Heart right ventricle (tissue), 16 donors: ENCODE measurements at regions not wholly inside any gene's neighbourhood (a gene's known extent, or its start where the extent isn't known, plus 50 kb on each side); places are given as distances from the start of the nearest gene placed in this dataset.

Source experiments
- ATAC-seq, 8 donors: fragments of 200-7000 bp; cut with Tn5 transposase; one replicate each; pipeline ENCODE4 v1.9.1; 2020; ENCODE audit warnings: mild to moderate bottlenecking in 8 of 8, moderate library complexity in 8 of 8, moderate number of reproducible peaks in 1 of 8
- DNase-seq, 2 donors: peaks; one replicate each; pipeline ENCODE4 v3.0.0-alpha.2; 2020
- H3K27ac ChIP-seq, 10 donors: fragments of 200-600 bp; sonication (generic) in 2 of 10; one replicate each; pipeline versions ENCODE4 v1.5.0 to v1.8.0; 2020 to 2022; ENCODE audit warnings: mild to moderate bottlenecking in 3 of 10
- H3K27me3 ChIP-seq, 7 donors: fragments of 200-600 bp; one replicate each; pipeline ENCODE4 v1.8.0; 2021 to 2022; ENCODE audit warnings: mild to moderate bottlenecking in 2 of 7
- H3K36me3 ChIP-seq, 9 donors: fragments of 200-600 bp; sonication (generic) in 1 of 9; one replicate each; pipeline versions ENCODE4 v1.5.0 to v1.8.0; 2020 to 2022; ENCODE audit warnings: mild to moderate bottlenecking in 2 of 9
- H3K4me1 ChIP-seq, 9 donors: fragments of 200-600 bp; sonication (generic) in 1 of 9; one replicate each; pipeline versions ENCODE4 v1.5.0 to v1.8.0; 2020 to 2022; ENCODE audit warnings: mild to moderate bottlenecking in 4 of 9
- H3K4me3 ChIP-seq, 10 donors: fragments of 200-600 bp; sonication (generic) in 2 of 10; one replicate each; pipeline versions ENCODE4 v1.5.0 to v1.8.0; 2020 to 2022; ENCODE audit warnings: mild to moderate bottlenecking in 7 of 10, moderate library complexity in 2 of 10
- H3K9me3 ChIP-seq, 11 donors: fragments of 200-600 bp in 10 of 11; sonication (generic) in 2 of 11; one replicate each; pipeline versions ENCODE4 v1.5.0 to v1.8.0; 2013 to 2022; ENCODE audit warnings: mild to moderate bottlenecking in 2 of 11, control low read depth in 1 of 11, moderate library complexity in 1 of 11
- CTCF ChIP-seq, 9 donors: fragments of 200-600 bp; sonication (generic) in 2 of 9; IDR thresholded peaks; one replicate each; pipeline versions ENCODE4 v1.5.0 to v1.8.0; 2021 to 2022; ENCODE audit warnings: antibody characterized with exemption in 9 of 9, mild to moderate bottlenecking in 5 of 9, moderate library complexity in 1 of 9
- WGBS, 2 donors: extraction: QIAGEN DNeasy Blood & Tissue Kit; methylation state at CpG; one replicate each; pipeline ENCODE4 v1.1.7; 2013; ENCODE audit warnings: inconsistent platforms in 1 of 2; 5-methylcytosine and 5-hydroxymethylcytosine counted together
- intact Hi-C, 10 donors: fragments of 100-400 bp; cut with DNase I; formaldehyde crosslinking; loops; one replicate each; pipeline versions ENCODE4 v1.11.1 to v1.14.2; 2022
- donor health status: Arrhythmogenic right ventricular cardiomyopathy.
- donor health status: ischemic (EF 13 %, LVEDD 7.1; RV severe dilation, severe dysfunction).
- donor health status: healthy with polysubstance abuse.
- donor health status: DM: no; HTN: yes; CAD: no.
- donor health status: DM: no; HTN: no; CAD: no.
- donor health status: ischemic (EF 25% LVEDD 6.9; RV normal size, moderate dysfunction).
- donor health status: ischemic (EF 25% LVEDD 5.7; RV mildly dilated, moderate dysfunction).
- donor health status: healthy.
- donor health status: DM: yes; HTN: yes; CAD: no.
- donor health status: Ischemic cardiomyopathy.
- donor health status: ischemic (EF 35%, LVEDD 5.7; RV mildly dilated, moderate dysfunction).
- donor health status: nonischemic (EF 11% LVEDD 7.7; RV severe dilation, severe dysfunction).
- donor health status: DM: yes; HTN: yes; CAD: no.
- donor health status: PGD.
- donor health status: ischemic (EF 29% LVEDD 5.4; RV normal size, mild dysfunction).
- donor health status: nonischemic (EF 23%, LVEDD 6.1; RV moderate dilation, normal function).

GRCh38 chr3:86175593-86176444 lies 815.1 kb downstream of the VGLL3 start:
- DNase-seq (no peak), ATAC-seq (no peak)
- H3K4me1 ChIP-seq = no peaks in the 10 kb centered on the region
- TF ChIP-seq CTCF (IDR thresholded peaks at IDR 0.05) = no peak
- H3K36me3 ChIP-seq = no peaks in the 10 kb centered on the region
- H3K4me3 ChIP-seq = no peak overlapping the region
- no peak overlapping the region for H3K27ac ChIP-seq
- no peaks in the 10 kb centered on the region for H3K27me3 ChIP-seq
- intact Hi-C loops = no loop called here
- no peaks in the 10 kb centered on the region for H3K9me3 ChIP-seq
- 58 to 61% methylated on average over 7 of the region's 7 CpGs for WGBS, 2 donors

GRCh38 chr3:86175051-86175536 lies 815.9 kb downstream of the VGLL3 start:
- H3K4me3 ChIP-seq = no peak overlapping the region
- WGBS, 2 donors = 17 to 26% methylated on average over 3 of the region's 3 CpGs
- no peaks in the 10 kb centered on the region for H3K27me3 ChIP-seq
- ATAC-seq (no peak), DNase-seq (no peak)
- H3K4me1 ChIP-seq = no peaks in the 10 kb centered on the region
- H3K36me3 ChIP-seq = no peaks in the 10 kb centered on the region
- H3K27ac ChIP-seq = no peak overlapping the region
- TF ChIP-seq CTCF (IDR thresholded peaks at IDR 0.05) = no peak
- intact Hi-C loops = no loop called here
- no peaks in the 10 kb centered on the region for H3K9me3 ChIP-seq

GRCh38 chr3:86173401-86173800 lies 817.5 kb downstream of the VGLL3 start:
- no peaks in the 10 kb centered on the region for H3K36me3 ChIP-seq
- intact Hi-C loops = no loop called here
- no peak overlapping the region for H3K27ac ChIP-seq
- no peaks in the 10 kb centered on the region for H3K4me1 ChIP-seq
- 65 to 70% methylated on average over 3 of the region's 3 CpGs for WGBS, 2 donors
- no peaks in the 10 kb centered on the region for H3K27me3 ChIP-seq
- no peak for TF ChIP-seq CTCF (IDR thresholded peaks at IDR 0.05)
- DNase-seq (no peak), ATAC-seq (no peak)
- H3K9me3 ChIP-seq = no peaks in the 10 kb centered on the region
- no peak overlapping the region for H3K4me3 ChIP-seq

GRCh38 chr3:86168512-86168911 lies 822.4 kb downstream of the VGLL3 start:
- Histone ChIP-seq H3K9me3 (no peaks in the 10 kb centered on the region), H3K36me3 (no peaks in the 10 kb centered on the region), H3K27ac (no peak overlapping the region), H3K4me1 (no peaks in the 10 kb centered on the region), H3K27me3 (no peaks in the 10 kb centered on the region), H3K4me3 (no peak overlapping the region)
- no peak for ATAC-seq
- intact Hi-C loops = no loop called here
- DNase-seq = no peak
- WGBS, 2 donors = 88 to 90% methylated on average over 1 of the region's 1 CpG
- TF ChIP-seq CTCF (IDR thresholded peaks at IDR 0.05) = no peak
